ENCODE measurements at regions not wholly inside any gene's neighbourhood (a gene's known extent, or its start where the extent isn't known, plus 50 kb on each side); places are given as distances from the start of the nearest gene placed in this dataset.

DNA sequence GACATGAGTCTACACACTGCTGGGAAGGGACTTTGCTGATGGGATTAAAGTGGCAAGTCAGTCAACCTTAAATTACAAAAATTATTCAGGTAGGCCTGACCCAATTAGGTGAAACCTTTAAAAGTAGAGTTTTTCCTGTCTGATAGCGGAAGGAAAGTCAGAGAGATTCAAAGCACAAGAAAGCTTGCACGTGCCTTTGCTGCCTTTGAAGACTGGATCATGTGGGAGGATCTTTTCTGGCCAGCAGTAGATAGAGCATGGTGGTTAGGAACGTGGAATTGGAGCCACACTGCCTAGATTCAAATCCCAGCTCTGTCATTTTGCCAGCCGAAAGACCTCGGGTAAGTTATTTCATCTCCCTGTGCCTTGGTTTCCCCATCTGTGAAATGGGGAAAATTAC lies 265.8 kb upstream of the PROK2 start:
- 88% methylated on average over 4 to 5 of the region's 5 CpGs for WGBS, 2 donors (ENCODE audit: low coverage in 1 of 2)
- Histone ChIP-seq H3K36me3 (no peaks in the 10 kb centered on the region), H3K4me1 (no peaks in the 10 kb centered on the region), H3K9me3 (no peaks in the 10 kb centered on the region), H3K27ac (no peak overlapping the region), H3K27me3 (no peaks in the 10 kb centered on the region), H3K4me3 (no peak overlapping the region)
- TF ChIP-seq POLR2A (IDR thresholded peaks at IDR 0.05): no peak
- TF ChIP-seq POLR2AphosphoS5 (IDR thresholded peaks at IDR 0.05): no peak
- no peak for TF ChIP-seq EP300 (IDR thresholded peaks at IDR 0.05)
- TF ChIP-seq, protein P1, sequence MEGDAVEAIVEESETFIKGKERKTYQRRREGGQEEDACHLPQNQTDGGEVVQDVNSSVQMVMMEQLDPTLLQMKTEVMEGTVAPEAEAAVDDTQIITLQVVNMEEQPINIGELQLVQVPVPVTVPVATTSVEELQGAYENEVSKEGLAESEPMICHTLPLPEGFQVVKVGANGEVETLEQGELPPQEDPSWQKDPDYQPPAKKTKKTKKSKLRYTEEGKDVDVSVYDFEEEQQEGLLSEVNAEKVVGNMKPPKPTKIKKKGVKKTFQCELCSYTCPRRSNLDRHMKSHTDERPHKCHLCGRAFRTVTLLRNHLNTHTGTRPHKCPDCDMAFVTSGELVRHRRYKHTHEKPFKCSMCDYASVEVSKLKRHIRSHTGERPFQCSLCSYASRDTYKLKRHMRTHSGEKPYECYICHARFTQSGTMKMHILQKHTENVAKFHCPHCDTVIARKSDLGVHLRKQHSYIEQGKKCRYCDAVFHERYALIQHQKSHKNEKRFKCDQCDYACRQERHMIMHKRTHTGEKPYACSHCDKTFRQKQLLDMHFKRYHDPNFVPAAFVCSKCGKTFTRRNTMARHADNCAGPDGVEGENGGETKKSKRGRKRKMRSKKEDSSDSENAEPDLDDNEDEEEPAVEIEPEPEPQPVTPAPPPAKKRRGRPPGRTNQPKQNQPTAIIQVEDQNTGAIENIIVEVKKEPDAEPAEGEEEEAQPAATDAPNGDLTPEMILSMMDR (IDR thresholded peaks at IDR 0.05): no peak
- ATAC-seq: no peak

DNA sequence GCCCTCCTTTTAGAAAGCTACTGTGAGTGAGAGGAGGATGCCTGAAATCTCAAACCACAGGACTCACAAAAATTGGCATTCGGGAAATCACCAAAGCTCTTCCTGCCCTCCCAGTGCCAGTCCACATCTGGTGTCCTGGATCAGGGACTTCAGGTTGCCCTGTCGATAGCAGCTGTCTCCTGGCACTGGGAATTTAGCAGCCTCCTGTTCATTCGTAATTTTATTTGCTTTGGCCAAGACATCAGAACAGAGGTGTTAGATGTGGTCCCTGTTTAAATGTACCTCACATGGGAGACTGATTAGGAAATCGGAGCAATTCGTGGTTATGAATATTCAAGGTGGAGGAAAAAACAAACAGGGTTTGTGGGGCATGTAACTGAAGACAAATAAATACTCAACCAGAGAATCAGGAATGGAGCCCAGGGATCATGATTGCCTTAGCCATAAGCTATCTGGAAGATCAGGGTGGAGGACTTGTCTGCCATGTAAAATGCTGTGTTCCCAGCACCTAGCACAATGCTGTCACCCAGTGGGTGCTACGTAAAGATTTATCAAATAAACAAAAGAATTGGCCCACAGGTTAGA lies 265.2 kb upstream of the PROK2 start:
- no peak overlapping the region for H3K4me3 ChIP-seq
- H3K4me1 ChIP-seq: no peaks in the 10 kb centered on the region
- ATAC-seq: no peak
- 92% methylated on average over 6 of the region's 6 CpGs; no CpG with 5 or more reads in 1 of the 2 donors for WGBS, 2 donors (ENCODE audit: low coverage in 1 of 2)
- no peaks in the 10 kb centered on the region for H3K36me3 ChIP-seq
- TF ChIP-seq POLR2AphosphoS5 (IDR thresholded peaks at IDR 0.05) (no peak), POLR2A (IDR thresholded peaks at IDR 0.05) (no peak), EP300 (IDR thresholded peaks at IDR 0.05) (no peak)
- TF ChIP-seq, protein P1 (IDR thresholded peaks at IDR 0.05): no peak
- H3K9me3 ChIP-seq: no peaks in the 10 kb centered on the region
- no peak overlapping the region for H3K27ac ChIP-seq
- no peaks in the 10 kb centered on the region for H3K27me3 ChIP-seq

- H3K36me3 ChIP-seq: no peaks in the 10 kb centered on the region
- no peak overlapping the region for H3K27ac ChIP-seq
- no peaks in the 10 kb centered on the region for H3K27me3 ChIP-seq
- 67 to 83% methylated on average over 1 of the region's 1 CpG for WGBS, 2 donors (ENCODE audit: low coverage in 1 of 2)
- H3K4me3 ChIP-seq: no peak overlapping the region
- ATAC-seq: no peak
- H3K9me3 ChIP-seq: no peaks in the 10 kb centered on the region
- H3K4me1 ChIP-seq: no peaks in the 10 kb centered on the region
- TF ChIP-seq, protein P1 (IDR thresholded peaks at IDR 0.05): no peak
- TF ChIP-seq POLR2AphosphoS5 (IDR thresholded peaks at IDR 0.05) (no peak), EP300 (IDR thresholded peaks at IDR 0.05) (no peak), POLR2A (IDR thresholded peaks at IDR 0.05) (no peak)
Observed at GRCh38 chr3:72049300-72049699, 264.4 kb upstream of the PROK2 start.

GRCh38 chr3:72048873-72049272 lies 263.9 kb upstream of the PROK2 start:
- Histone ChIP-seq H3K36me3 (no peaks in the 10 kb centered on the region), H3K4me3 (no peak overlapping the region), H3K4me1 (no peaks in the 10 kb centered on the region), H3K27me3 (no peaks in the 10 kb centered on the region), H3K27ac (no peak overlapping the region), H3K9me3 (no peaks in the 10 kb centered on the region)
- TF ChIP-seq, protein P1 (IDR thresholded peaks at IDR 0.05): no peak
- TF ChIP-seq EP300 (IDR thresholded peaks at IDR 0.05) (no peak), POLR2AphosphoS5 (IDR thresholded peaks at IDR 0.05) (no peak), POLR2A (IDR thresholded peaks at IDR 0.05) (no peak)
- 78 to 83% methylated on average over 4 to 5 of the region's 5 CpGs for WGBS, 2 donors (ENCODE audit: low coverage in 1 of 2)
- no peak for ATAC-seq

GRCh38 chr3:72047221-72047871 lies 262.4 kb upstream of the PROK2 start:
- H3K36me3 ChIP-seq: no peaks in the 10 kb centered on the region
- WGBS, 2 donors (ENCODE audit: low coverage in 1 of 2): 82 to 84% methylated on average over 15 to 16 of the region's 16 CpGs
- H3K27ac ChIP-seq: no peak overlapping the region
- no peaks in the 10 kb centered on the region for H3K4me1 ChIP-seq
- no peak overlapping the region for H3K4me3 ChIP-seq
- H3K9me3 ChIP-seq: no peaks in the 10 kb centered on the region
- ATAC-seq: no peak
- no peaks in the 10 kb centered on the region for H3K27me3 ChIP-seq
- TF ChIP-seq, protein P1 (IDR thresholded peaks at IDR 0.05): no peak
- no peak for TF ChIP-seq POLR2A (IDR thresholded peaks at IDR 0.05)
- TF ChIP-seq EP300 (IDR thresholded peaks at IDR 0.05): no peak
- TF ChIP-seq POLR2AphosphoS5 (IDR thresholded peaks at IDR 0.05): no peak

Measured in gastroesophageal sphincter (tissue), 4 donors.